SK-N-SH (cell line): ENCODE measurements at regions not wholly inside any gene's neighbourhood (a gene's known extent, or its start where the extent isn't known, plus 50 kb on each side); places are given as distances from the start of the nearest gene placed in this dataset.
"Not testable (repeated sequence)": the region's sequence is repeated elsewhere in the genome, so short reads cannot be mapped to it uniquely, and the experiment has no call there.

ENCODE experiments used
- CTCF ChIP-seq: fragments of 200-600 bp; sonication (generic); IDR thresholded peaks from 2 replicates; pipeline ENCODE4 v1.6.1; 2017; ENCODE audit warnings: antibody characterized with exemption, mild to moderate bottlenecking, moderate library complexity
- FOSL2 ChIP-seq: IDR thresholded peaks from 2 replicates; pipeline ENCODE4 v1.4.0; 2012; ENCODE audit warnings: low read depth, mild to moderate bottlenecking, moderate library complexity, borderline replicate concordance
- IRF3 ChIP-seq: fragments of 150-350 bp; IDR thresholded peaks from 2 replicates; pipeline ENCODE4 v1.6.1; 2016; ENCODE audit warnings: mild to moderate bottlenecking, low read depth, low read length
- MEF2A ChIP-seq: IDR thresholded peaks from 2 replicates; pipeline ENCODE4 v1.4.0; 2012; ENCODE audit warnings: low read depth, borderline replicate concordance
- MXI1 ChIP-seq: IDR thresholded peaks from 2 replicates; pipeline ENCODE4 v1.6.1; 2012; ENCODE audit warnings: mild to moderate bottlenecking, low read depth, low read length, improper control_type of control experiment
- RAD21 ChIP-seq: IDR thresholded peaks from 2 replicates; pipeline ENCODE4 v1.6.1; 2012; ENCODE audit warnings: mild to moderate bottlenecking, low read length
- TEAD4 ChIP-seq: IDR thresholded peaks from 2 replicates; pipeline ENCODE4 v1.4.0; 2012; ENCODE audit warnings: mild to moderate bottlenecking, borderline replicate concordance; ENCODE audit not compliant: insufficient read depth
- TF ChIP-seq, protein P1 (sequence below): IDR thresholded peaks from 2 replicates; pipeline ENCODE4 v1.6.1; 2012; ENCODE audit warnings: mild to moderate bottlenecking, low read depth, low read length, moderate library complexity

GRCh38 chr5:34154988-34155387 lies 112.0 kb upstream of the C1QTNF3 start:
- not testable (repeated sequence) for TF ChIP-seq MXI1, CTCF, FOSL2, IRF3, RAD21, TEAD4, MEF2A
- TF ChIP-seq, protein P1, sequence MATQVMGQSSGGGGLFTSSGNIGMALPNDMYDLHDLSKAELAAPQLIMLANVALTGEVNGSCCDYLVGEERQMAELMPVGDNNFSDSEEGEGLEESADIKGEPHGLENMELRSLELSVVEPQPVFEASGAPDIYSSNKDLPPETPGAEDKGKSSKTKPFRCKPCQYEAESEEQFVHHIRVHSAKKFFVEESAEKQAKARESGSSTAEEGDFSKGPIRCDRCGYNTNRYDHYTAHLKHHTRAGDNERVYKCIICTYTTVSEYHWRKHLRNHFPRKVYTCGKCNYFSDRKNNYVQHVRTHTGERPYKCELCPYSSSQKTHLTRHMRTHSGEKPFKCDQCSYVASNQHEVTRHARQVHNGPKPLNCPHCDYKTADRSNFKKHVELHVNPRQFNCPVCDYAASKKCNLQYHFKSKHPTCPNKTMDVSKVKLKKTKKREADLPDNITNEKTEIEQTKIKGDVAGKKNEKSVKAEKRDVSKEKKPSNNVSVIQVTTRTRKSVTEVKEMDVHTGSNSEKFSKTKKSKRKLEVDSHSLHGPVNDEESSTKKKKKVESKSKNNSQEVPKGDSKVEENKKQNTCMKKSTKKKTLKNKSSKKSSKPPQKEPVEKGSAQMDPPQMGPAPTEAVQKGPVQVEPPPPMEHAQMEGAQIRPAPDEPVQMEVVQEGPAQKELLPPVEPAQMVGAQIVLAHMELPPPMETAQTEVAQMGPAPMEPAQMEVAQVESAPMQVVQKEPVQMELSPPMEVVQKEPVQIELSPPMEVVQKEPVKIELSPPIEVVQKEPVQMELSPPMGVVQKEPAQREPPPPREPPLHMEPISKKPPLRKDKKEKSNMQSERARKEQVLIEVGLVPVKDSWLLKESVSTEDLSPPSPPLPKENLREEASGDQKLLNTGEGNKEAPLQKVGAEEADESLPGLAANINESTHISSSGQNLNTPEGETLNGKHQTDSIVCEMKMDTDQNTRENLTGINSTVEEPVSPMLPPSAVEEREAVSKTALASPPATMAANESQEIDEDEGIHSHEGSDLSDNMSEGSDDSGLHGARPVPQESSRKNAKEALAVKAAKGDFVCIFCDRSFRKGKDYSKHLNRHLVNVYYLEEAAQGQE: not testable (repeated sequence)
